GM12872 (cell line): ENCODE measurements at regions not wholly inside any gene's neighbourhood (a gene's known extent, or its start where the extent isn't known, plus 50 kb on each side); places are given as distances from the start of the nearest gene placed in this dataset.

ENCODE experiments used
- TF ChIP-seq, protein P1 (sequence below): IDR thresholded peaks from 3 replicates; pipeline ENCODE4 v1.5.1; 2011; ENCODE audit warnings: low read depth, mild to moderate bottlenecking, low read length, moderate library complexity; ENCODE audit not compliant: insufficient read depth

DNA sequence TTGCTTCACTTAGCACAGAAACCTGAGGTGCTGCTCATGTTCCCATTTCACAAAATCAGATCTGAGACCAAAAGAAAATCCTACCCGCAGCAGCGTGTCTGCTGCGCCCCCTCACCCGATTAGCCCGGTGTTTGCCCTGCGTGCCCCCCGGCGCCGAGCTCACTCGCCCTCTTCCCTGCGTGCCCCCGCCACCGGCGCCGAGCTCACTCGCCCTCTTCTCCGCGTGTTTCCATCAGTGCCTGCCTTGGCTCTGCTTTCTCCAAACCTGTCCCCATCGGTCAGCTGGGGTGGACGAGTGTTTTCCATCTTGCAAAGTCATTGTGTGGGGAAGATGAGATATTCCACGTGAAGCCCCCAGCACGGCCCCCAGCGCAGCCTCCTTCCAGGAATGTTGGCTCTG is 225.3 kb upstream of the PITRM1 start:
- TF ChIP-seq, protein P1, sequence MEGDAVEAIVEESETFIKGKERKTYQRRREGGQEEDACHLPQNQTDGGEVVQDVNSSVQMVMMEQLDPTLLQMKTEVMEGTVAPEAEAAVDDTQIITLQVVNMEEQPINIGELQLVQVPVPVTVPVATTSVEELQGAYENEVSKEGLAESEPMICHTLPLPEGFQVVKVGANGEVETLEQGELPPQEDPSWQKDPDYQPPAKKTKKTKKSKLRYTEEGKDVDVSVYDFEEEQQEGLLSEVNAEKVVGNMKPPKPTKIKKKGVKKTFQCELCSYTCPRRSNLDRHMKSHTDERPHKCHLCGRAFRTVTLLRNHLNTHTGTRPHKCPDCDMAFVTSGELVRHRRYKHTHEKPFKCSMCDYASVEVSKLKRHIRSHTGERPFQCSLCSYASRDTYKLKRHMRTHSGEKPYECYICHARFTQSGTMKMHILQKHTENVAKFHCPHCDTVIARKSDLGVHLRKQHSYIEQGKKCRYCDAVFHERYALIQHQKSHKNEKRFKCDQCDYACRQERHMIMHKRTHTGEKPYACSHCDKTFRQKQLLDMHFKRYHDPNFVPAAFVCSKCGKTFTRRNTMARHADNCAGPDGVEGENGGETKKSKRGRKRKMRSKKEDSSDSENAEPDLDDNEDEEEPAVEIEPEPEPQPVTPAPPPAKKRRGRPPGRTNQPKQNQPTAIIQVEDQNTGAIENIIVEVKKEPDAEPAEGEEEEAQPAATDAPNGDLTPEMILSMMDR = no peak

DNA sequence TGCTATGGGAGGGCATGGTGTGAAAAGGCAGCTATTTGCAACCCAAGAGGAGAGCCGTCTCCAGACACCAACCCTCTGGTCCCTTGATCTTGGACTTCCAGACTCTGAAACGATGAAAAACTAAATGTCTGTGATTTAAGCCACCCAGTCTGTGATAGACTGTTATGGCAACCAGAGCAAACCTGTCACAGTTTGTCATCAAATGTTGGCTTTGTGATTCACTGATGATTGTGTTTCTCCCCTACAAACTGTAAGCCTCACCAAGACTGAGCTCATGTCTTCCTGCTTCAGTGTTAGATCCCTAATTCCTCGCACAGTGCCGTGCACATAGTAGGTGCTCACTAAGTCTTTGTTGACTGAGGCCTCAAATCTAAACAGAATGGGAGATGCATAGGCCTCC is 224.6 kb upstream of the PITRM1 start:
- TF ChIP-seq, protein P1 = no peak

DNA sequence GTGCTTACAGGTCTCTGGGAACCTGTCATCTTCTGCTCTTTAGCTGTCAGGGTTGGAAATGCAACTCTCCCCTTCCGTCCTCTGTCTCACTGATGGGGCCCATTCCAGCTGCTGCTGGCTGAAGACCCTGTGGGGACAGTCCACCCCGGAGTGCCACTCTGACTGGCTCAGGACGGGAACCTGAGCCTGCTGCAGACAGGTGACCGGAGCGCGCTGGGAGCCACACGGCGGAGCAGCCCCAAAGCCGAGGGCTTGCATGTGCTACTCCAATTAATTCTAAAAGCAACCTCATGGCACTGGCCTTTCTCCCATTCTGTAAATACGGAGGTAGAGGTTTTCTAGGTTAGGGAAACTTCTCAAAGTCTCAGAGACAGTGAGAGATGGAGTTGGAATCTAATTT is 223.5 kb upstream of the PITRM1 start:
- TF ChIP-seq, protein P1 = no peak

DNA sequence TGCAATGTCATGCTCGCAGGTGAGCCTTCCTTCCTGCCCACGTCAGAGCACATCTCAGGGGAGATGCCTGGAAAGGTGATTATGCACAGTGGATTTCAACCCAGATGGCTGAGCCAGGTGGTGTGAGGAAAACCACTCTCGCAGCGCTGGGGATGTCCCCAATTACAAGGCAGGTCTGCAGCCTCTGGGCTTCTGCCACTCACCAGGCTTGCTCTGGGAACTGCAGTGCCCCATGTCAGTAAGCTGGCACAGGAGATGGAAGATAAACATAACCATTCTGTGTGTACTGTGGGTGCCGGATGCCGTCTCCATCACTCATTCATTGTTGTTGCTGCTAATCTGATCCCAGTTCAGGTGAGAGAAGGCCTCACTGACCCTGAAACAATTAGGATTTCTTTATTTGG is 222.9 kb upstream of the PITRM1 start:
- TF ChIP-seq, protein P1 = no peak

DNA sequence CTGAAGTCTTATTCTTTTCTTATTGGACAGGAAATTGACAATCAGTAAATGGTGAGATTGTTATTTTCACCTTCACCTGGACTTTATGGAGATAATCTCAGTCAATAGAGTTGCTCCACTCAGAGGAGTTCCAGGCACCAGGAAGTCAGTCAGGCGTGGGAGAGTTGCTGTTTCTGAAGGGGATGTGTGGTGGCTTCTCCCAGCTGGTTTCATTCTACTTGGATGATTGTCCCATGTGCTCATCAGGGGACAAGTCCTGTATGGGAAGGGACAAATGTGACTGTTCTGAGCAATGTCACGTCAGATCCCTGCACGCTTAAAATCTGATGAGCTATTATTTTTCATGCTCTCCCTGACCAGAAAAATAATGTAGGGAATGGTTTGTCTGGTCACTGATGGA is 222.5 kb upstream of the PITRM1 start:
- TF ChIP-seq, protein P1 = no peak

DNA sequence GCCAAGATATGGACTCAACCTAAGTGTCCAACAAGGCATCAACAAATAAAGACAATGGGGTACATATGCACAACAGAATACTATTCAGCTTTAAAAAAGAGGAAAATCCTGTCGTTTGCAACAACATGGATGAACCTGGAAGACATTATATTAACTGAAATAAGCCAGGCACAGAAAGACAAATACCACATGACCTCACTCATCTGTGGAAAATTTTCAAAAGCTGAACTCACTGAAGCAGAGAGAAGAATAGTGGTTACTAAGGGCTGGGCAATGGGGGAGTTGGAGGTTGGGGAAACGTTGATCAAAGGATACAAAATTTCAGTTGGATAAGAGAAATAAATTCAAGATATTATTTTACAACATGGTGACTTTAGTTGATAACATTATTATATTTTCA is 221.4 kb upstream of the PITRM1 start:
- TF ChIP-seq, protein P1 = no peak

DNA sequence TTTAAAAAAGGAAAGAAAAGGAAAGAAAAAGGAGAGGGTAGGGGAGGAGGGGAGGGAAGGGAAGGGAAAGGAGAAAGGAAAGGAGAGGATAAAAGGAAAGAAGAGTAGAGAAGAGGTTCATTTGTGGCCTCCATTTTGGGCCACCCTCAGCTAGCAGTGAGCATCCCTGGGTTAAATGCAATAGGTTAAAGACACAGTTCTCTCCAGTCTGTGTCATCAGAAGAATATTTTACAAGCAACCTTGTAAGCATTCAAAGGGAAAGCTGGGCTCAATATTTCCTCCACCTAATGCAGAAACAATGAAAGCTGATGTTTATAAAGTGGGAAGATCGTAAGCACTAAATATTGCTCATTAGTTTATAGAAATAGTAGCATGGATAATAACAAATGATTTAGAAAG is 219.1 kb upstream of the PITRM1 start:
- TF ChIP-seq, protein P1 = no peak

DNA sequence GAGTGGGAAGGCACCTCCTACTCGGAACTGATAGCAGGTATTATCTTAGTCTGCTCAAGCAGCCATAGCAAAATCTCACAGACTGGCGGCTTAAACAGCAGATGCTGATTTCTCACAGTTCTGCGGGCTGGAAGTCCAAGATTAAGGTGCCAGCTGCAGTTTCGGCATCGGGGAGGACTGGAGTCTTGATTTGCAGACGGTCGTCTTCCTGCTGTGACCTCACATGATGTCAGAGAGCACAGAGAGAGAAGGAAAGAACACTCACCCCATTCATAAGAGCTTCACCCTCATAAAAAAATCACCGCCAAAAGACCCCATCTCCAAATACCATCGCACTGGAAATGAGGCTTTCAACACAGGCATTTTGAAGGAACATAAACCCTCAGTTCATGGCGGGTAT is 216.5 kb upstream of the PITRM1 start:
- TF ChIP-seq, protein P1 = no peak
